ENCODE measurements at regions not wholly inside any gene's neighbourhood (a gene's known extent, or its start where the extent isn't known, plus 50 kb on each side); places are given as distances from the start of the nearest gene placed in this dataset.

DNA sequence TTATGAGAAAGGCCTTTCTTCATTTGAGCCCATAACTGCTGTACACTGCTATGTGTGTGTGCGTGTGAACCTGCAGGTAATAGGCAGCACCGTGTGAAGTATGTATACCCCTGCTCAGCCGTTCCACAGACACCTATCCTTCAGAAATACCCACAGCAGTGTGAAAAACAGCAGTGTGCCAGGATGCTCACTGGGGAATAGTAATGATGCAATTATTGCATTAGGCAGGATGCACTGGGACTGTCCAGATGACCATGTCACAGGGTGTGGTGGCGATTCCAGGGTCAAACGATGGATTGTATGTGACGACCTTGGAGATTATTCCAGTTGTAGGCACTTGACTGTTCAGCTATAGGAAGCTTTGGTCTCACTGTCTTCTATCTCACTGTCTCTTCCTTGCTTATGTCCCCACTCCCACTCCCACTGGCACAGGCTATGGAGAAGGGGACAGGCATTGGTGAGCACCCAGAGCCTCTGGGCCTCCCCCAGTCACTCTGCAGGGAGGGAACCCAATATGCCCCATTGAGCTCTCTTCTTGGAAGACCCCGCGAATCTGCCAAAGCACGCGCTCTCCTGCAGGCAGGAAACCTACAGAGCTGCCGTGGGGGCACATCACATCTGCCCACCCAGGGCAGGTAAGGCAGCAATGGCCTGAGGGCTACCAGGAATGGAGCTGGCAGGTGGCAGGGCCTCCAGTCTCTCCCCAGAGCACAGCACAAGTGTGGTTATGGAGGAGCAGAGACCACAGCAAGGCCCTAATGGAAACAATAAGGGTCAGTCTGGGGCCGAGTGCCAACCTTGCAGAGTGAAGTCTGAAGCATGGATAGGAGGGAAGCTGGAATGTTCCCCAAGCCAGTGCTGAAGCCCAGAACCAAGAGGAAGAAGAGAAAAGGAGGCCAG, 518.9 kb upstream of the RAB6C start:
- TF ChIP-seq CTCF (IDR thresholded peaks at IDR 0.05) = no peak
- no peak for TF ChIP-seq POLR2A (IDR thresholded peaks at IDR 0.05)

Measured in right lobe of liver (tissue), 4 donors.